ENCODE measurements at regions not wholly inside any gene's neighbourhood (a gene's known extent, or its start where the extent isn't known, plus 50 kb on each side); places are given as distances from the start of the nearest gene placed in this dataset.
A peak's percentile ranks its signal among the peaks of the same experiment; 100 is the strongest.
"Not testable (repeated sequence)": the region's sequence is repeated elsewhere in the genome, so short reads cannot be mapped to it uniquely, and the experiment has no call there.

- Mint-ChIP-seq H3K4me1 (no peaks in the 10 kb centered on the region), H3K36me3 (peaks cover 4% of the 10 kb centered on the region), H3K9me3 (peaks cover 14 to 26% (median 17%) of the 10 kb centered on the region in 3 donors), H3K27ac (no peak overlapping the region), H3K27me3 (peaks cover 39 to 52% of the 10 kb centered on the region in 2 donors), H3K4me3 (no peak overlapping the region)
- ATAC-seq (replicated peaks in 1 of 4): no peak
- Histone ChIP-seq H3K36me3 (ENCODE audit: control insufficient read depth in 2 of 2, extremely low read depth in 1 of 2, insufficient read depth in 1 of 2, low read length in 1 of 2) (no peaks in the 10 kb centered on the region), H3K4me1 (ENCODE audit: control insufficient read depth in 1 of 2, extremely low read depth in 1 of 2, insufficient read depth in 2 of 2, low read length in 2 of 2) (no peaks in the 10 kb centered on the region), H3K9me3 (no peaks in the 10 kb centered on the region), H3K27me3 (replicated peaks in 1 of 2; ENCODE audit: control insufficient read depth in 2 of 2, extremely low read depth in 1 of 2, insufficient read depth in 2 of 2, low read length in 1 of 2) (peaks cover 0 to 31% of the 10 kb centered on the region in 2 experiments), H3K27ac (ENCODE audit: low read length) (no peak overlapping the region), H3K4me3 (ENCODE audit: control insufficient read depth in 1 of 2, extremely low read depth in 1 of 2, low read length in 1 of 2) (no peak overlapping the region)
- ChIA-PET CTCF (no interaction called here), POLR2A (no interaction called here)
- WGBS (ENCODE audit: insufficient coverage): 46% methylated on average over 2 of the region's 8 CpGs
- peak in 1 of 35 experiments; percentile 17 for DNase-seq
Observed at GRCh38 chr5:172509405-172509781, 55.1 kb upstream of the SH3PXD2B start.

GRCh38 chr5:172508471-172509404 is 54.4 kb upstream of the SH3PXD2B start:
- Mint-ChIP-seq H3K4me1 (no peaks in the 10 kb centered on the region), H3K27ac (no peak overlapping the region), H3K9me3 (peaks cover 14 to 26% (median 17%) of the 10 kb centered on the region in 3 donors), H3K4me3 (no peak overlapping the region), H3K27me3 (peaks cover 34 to 47% of the 10 kb centered on the region in 2 donors), H3K36me3 (peaks cover 4% of the 10 kb centered on the region)
- peak in 1 of 35 experiments; percentile 12 for DNase-seq
- CTCF ChIA-PET: interaction anchor here in 1 of 2 donors (0.6 kb wide), 1 partner anchor 1377 kb away, joined by 3 read pairs; no protein-coding TSS in a partner anchor
- no peaks in the 10 kb centered on the region for H3K9me3 ChIP-seq
- POLR2A ChIA-PET: no interaction called here
- H3K27ac ChIP-seq (ENCODE audit: low read length): no peak overlapping the region
- no peaks in the 10 kb centered on the region for H3K4me1 ChIP-seq (ENCODE audit: control insufficient read depth in 1 of 2, extremely low read depth in 1 of 2, insufficient read depth in 2 of 2, low read length in 2 of 2)
- H3K36me3 ChIP-seq (ENCODE audit: control insufficient read depth in 2 of 2, extremely low read depth in 1 of 2, insufficient read depth in 1 of 2, low read length in 1 of 2): no peaks in the 10 kb centered on the region
- H3K4me3 ChIP-seq (ENCODE audit: control insufficient read depth in 1 of 2, extremely low read depth in 1 of 2, low read length in 1 of 2): no peak overlapping the region
- peaks cover 0 to 26% of the 10 kb centered on the region in 2 experiments for H3K27me3 ChIP-seq (replicated peaks in 1 of 2; ENCODE audit: control insufficient read depth in 2 of 2, extremely low read depth in 1 of 2, insufficient read depth in 2 of 2, low read length in 1 of 2)
- no peak for ATAC-seq (replicated peaks in 1 of 4)
- 75% methylated on average over 7 of the region's 12 CpGs for WGBS (ENCODE audit: insufficient coverage)

GRCh38 chr5:172507485-172507884 is 53.2 kb upstream of the SH3PXD2B start:
- peaks cover 0 to 26% of the 10 kb centered on the region in 2 experiments for H3K27me3 ChIP-seq (replicated peaks in 1 of 2; ENCODE audit: control insufficient read depth in 2 of 2, extremely low read depth in 1 of 2, insufficient read depth in 2 of 2, low read length in 1 of 2)
- ATAC-seq (replicated peaks in 1 of 4); H3K4me1 ChIP-seq (ENCODE audit: control insufficient read depth in 1 of 2, extremely low read depth in 1 of 2, insufficient read depth in 2 of 2, low read length in 2 of 2); H3K36me3 ChIP-seq (ENCODE audit: control insufficient read depth in 2 of 2, extremely low read depth in 1 of 2, insufficient read depth in 1 of 2, low read length in 1 of 2); POLR2A ChIA-PET; H3K9me3 ChIP-seq; H3K4me3 Mint-ChIP-seq; H3K4me3 ChIP-seq (ENCODE audit: control insufficient read depth in 1 of 2, extremely low read depth in 1 of 2, low read length in 1 of 2); CTCF ChIA-PET; H3K4me1 Mint-ChIP-seq; H3K36me3 Mint-ChIP-seq; H3K27ac Mint-ChIP-seq; H3K27ac ChIP-seq (ENCODE audit: low read length): not testable (repeated sequence)
- peaks cover 26 to 37% of the 10 kb centered on the region in 2 donors for H3K27me3 Mint-ChIP-seq
- DNase-seq: peak in 1 of 35 experiments; percentile 9
- peaks cover 9 to 19% (median 15%) of the 10 kb centered on the region in 3 donors for H3K9me3 Mint-ChIP-seq
- WGBS (ENCODE audit: insufficient coverage): 81% methylated on average over 3 of the region's 8 CpGs

- Histone ChIP-seq H3K36me3 (ENCODE audit: control insufficient read depth in 2 of 2, extremely low read depth in 1 of 2, insufficient read depth in 1 of 2, low read length in 1 of 2) (no peaks in the 10 kb centered on the region), H3K9me3 (no peaks in the 10 kb centered on the region), H3K4me1 (ENCODE audit: control insufficient read depth in 1 of 2, extremely low read depth in 1 of 2, insufficient read depth in 2 of 2, low read length in 2 of 2) (no peaks in the 10 kb centered on the region), H3K27me3 (replicated peaks in 1 of 2; ENCODE audit: control insufficient read depth in 2 of 2, extremely low read depth in 1 of 2, insufficient read depth in 2 of 2, low read length in 1 of 2) (peaks cover 0 to 26% of the 10 kb centered on the region in 2 experiments), H3K4me3 (ENCODE audit: control insufficient read depth in 1 of 2, extremely low read depth in 1 of 2, low read length in 1 of 2) (no peak overlapping the region), H3K27ac (ENCODE audit: low read length) (no peak overlapping the region)
- POLR2A ChIA-PET: no interaction called here
- Mint-ChIP-seq H3K4me1 (no peaks in the 10 kb centered on the region), H3K9me3 (peaks cover 4 to 14% (median 10%) of the 10 kb centered on the region in 3 donors), H3K4me3 (no peak overlapping the region), H3K27me3 (peaks cover 23 to 31% of the 10 kb centered on the region in 2 donors), H3K36me3 (no peaks in the 10 kb centered on the region), H3K27ac (no peak overlapping the region)
- DNase-seq: peak in 1 of 35 experiments; percentile 5
- CTCF ChIA-PET: no interaction called here
- WGBS (ENCODE audit: insufficient coverage): no CpG with 5 or more reads among the region's 2 CpGs
- ATAC-seq (replicated peaks in 1 of 4): no peak
Observed at GRCh38 chr5:172506921-172507320, 52.6 kb upstream of the SH3PXD2B start.

GRCh38 chr5:172506251-172506650 is 51.9 kb upstream of the SH3PXD2B start:
- ChIA-PET CTCF (no interaction called here), POLR2A (no interaction called here)
- Histone ChIP-seq H3K36me3 (ENCODE audit: control insufficient read depth in 2 of 2, extremely low read depth in 1 of 2, insufficient read depth in 1 of 2, low read length in 1 of 2) (no peaks in the 10 kb centered on the region), H3K9me3 (no peaks in the 10 kb centered on the region), H3K4me1 (ENCODE audit: control insufficient read depth in 1 of 2, extremely low read depth in 1 of 2, insufficient read depth in 2 of 2, low read length in 2 of 2) (no peaks in the 10 kb centered on the region), H3K4me3 (ENCODE audit: control insufficient read depth in 1 of 2, extremely low read depth in 1 of 2, low read length in 1 of 2) (no peak overlapping the region), H3K27me3 (replicated peaks in 1 of 2; ENCODE audit: control insufficient read depth in 2 of 2, extremely low read depth in 1 of 2, insufficient read depth in 2 of 2, low read length in 1 of 2) (peaks cover 0 to 27% of the 10 kb centered on the region in 2 experiments), H3K27ac (ENCODE audit: low read length) (no peak overlapping the region)
- ATAC-seq (replicated peaks in 1 of 4): no peak
- no peaks in the 10 kb centered on the region for H3K4me1 Mint-ChIP-seq
- no peak overlapping the region for H3K27ac Mint-ChIP-seq
- peak in 1 of 35 experiments; percentile 8 for DNase-seq
- 81% methylated on average over 5 of the region's 7 CpGs for WGBS (ENCODE audit: insufficient coverage)
- H3K9me3 Mint-ChIP-seq: peaks cover 4 to 8% (median 6%) of the 10 kb centered on the region in 3 donors
- H3K4me3 Mint-ChIP-seq: no peak overlapping the region
- no peaks in the 10 kb centered on the region for H3K36me3 Mint-ChIP-seq
- peaks cover 23 to 31% of the 10 kb centered on the region in 2 donors for H3K27me3 Mint-ChIP-seq

GRCh38 chr5:172505845-172506244 is 51.5 kb upstream of the SH3PXD2B start:
- Histone ChIP-seq H3K27ac (ENCODE audit: low read length) (no peak overlapping the region), H3K4me1 (ENCODE audit: control insufficient read depth in 1 of 2, extremely low read depth in 1 of 2, insufficient read depth in 2 of 2, low read length in 2 of 2) (no peaks in the 10 kb centered on the region), H3K36me3 (ENCODE audit: control insufficient read depth in 2 of 2, extremely low read depth in 1 of 2, insufficient read depth in 1 of 2, low read length in 1 of 2) (no peaks in the 10 kb centered on the region), H3K27me3 (replicated peaks in 1 of 2; ENCODE audit: control insufficient read depth in 2 of 2, extremely low read depth in 1 of 2, insufficient read depth in 2 of 2, low read length in 1 of 2) (peaks cover 0 to 31% of the 10 kb centered on the region in 2 experiments), H3K4me3 (ENCODE audit: control insufficient read depth in 1 of 2, extremely low read depth in 1 of 2, low read length in 1 of 2) (no peak overlapping the region), H3K9me3 (no peaks in the 10 kb centered on the region)
- Mint-ChIP-seq H3K36me3 (no peaks in the 10 kb centered on the region), H3K9me3 (peaks cover 2 to 4% (median 4%) of the 10 kb centered on the region in 3 donors), H3K27ac (no peak overlapping the region), H3K4me3 (no peak overlapping the region), H3K27me3 (peaks cover 23 to 31% of the 10 kb centered on the region in 2 donors), H3K4me1 (no peaks in the 10 kb centered on the region)
- DNase-seq: no peak
- POLR2A ChIA-PET: no interaction called here
- no peak for ATAC-seq (replicated peaks in 1 of 4)
- 75% methylated on average over 5 of the region's 7 CpGs for WGBS (ENCODE audit: insufficient coverage)
- CTCF ChIA-PET: no interaction called here

All from T-cell (primary cell).